HG02938 (cell line): ENCODE measurements at regions not wholly inside any gene's neighbourhood (a gene's known extent, or its start where the extent isn't known, plus 50 kb on each side); places are given as distances from the start of the nearest gene placed in this dataset.
"Not testable (repeated sequence)": the region's sequence is repeated elsewhere in the genome, so short reads cannot be mapped to it uniquely, and the experiment has no call there.

ENCODE experiments used
- ATAC-seq: cut with Tn5 transposase; IDR thresholded peaks from one replicate; pipeline ENCODE4 v1.9.1; 2021; ENCODE audit warnings: mild to moderate bottlenecking, moderate library complexity; ENCODE audit not compliant: unreplicated experiment

GRCh38 chr4:79666112-79666511, 258.1 kb upstream of the GK2 start:
- ATAC-seq: no peak

- no peak for ATAC-seq
These were observed 255.8 kb upstream of the GK2 start for GRCh38 chr4:79663865-79664264.

DNA sequence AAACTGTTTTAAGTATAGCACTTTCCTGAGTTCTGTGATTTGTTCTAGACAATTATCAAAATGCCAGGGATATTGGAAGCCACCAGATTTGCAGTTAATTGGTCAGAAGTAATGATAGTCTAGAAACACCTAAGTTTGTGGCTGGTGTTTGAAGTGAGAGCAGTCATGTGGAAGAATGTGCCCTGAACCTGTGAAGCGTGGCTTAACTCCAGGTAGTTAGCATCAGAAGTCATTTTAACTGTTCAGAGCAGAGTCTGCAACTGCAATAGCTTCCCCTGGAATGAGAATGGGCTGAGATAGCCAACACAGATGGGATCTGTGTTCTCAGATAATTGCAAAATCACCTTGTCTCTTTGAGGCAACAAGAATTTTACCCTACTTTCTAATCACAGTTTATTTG, 255.1 kb upstream of the GK2 start:
- no peak for ATAC-seq

- no peak for ATAC-seq
These were observed 254.6 kb upstream of the GK2 start for GRCh38 chr4:79662651-79663050.

DNA sequence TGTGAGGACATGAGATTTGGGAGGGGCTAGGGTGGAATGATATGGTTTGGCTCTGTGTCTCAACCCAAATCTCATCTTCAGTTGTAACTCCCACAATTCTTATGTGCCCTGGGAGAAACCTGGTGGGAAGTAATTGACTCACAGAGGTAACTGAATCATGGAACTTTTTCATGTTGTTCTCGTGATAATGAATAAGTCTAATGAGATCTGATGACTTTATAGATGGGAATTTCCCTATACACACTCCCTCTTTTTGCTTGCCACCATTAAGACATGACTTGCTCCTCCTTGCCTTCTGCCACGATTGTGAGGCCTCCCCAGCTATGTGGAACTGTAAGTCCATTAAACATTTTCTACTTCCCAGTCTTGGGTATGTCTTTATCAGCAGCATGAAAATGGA, 253.2 kb upstream of the GK2 start:
- no peak for ATAC-seq

DNA sequence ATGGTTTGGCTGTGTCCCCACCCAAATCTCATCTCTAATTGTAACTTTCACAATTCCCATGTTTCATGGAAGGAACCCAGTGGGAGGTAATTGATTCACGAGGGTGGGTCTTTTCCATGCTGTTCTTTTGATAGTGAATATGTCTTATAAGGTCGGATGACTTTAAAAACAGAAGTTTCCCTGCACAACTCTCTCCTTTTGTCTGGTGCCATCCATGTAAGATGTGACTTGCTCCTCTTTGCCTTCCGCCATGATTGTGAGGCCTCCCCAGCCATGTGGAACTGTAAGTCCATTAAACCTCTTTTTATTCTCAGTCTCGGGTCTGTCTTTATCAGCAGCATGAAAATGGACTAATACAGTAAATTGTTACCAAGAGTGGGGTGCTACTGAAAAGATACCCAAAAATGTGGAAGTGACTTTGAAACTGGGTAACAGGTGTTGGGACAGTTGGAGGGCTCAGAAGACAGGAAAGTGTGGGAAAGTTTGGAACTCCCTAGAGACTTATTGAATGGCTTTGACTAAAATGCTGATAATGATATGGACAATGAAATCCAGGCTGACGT, 251.4 kb upstream of the GK2 start:
- not testable (repeated sequence) for ATAC-seq

GRCh38 chr4:79657379-79657778, 249.4 kb upstream of the GK2 start:
- no peak for ATAC-seq

- ATAC-seq: no peak
These were observed 245.8 kb upstream of the GK2 start for GRCh38 chr4:79653871-79654270.

- ATAC-seq: no peak
These were observed 244.7 kb upstream of the GK2 start for GRCh38 chr4:79652738-79653137.

GRCh38 chr4:79652232-79652631, 244.2 kb upstream of the GK2 start:
- ATAC-seq: no peak

DNA sequence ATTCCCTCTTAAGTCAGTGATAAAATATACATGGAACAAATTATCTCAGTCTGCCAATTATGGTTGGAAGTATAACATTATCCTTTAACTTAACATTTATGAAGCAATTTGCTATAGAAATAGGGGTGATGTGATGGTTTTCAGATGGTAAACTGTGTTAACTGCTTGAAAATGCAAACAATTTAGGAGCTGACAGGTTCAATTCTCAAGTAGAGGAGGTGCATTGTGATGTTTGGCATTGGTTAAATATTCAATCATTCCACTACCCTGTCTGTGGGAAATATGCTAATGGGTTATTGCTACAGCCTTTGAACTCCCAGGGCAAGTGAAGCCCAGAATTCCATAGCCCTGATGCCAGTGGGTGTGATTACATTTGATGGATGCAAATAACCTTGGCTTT, 243.4 kb upstream of the GK2 start:
- ATAC-seq: no peak

DNA sequence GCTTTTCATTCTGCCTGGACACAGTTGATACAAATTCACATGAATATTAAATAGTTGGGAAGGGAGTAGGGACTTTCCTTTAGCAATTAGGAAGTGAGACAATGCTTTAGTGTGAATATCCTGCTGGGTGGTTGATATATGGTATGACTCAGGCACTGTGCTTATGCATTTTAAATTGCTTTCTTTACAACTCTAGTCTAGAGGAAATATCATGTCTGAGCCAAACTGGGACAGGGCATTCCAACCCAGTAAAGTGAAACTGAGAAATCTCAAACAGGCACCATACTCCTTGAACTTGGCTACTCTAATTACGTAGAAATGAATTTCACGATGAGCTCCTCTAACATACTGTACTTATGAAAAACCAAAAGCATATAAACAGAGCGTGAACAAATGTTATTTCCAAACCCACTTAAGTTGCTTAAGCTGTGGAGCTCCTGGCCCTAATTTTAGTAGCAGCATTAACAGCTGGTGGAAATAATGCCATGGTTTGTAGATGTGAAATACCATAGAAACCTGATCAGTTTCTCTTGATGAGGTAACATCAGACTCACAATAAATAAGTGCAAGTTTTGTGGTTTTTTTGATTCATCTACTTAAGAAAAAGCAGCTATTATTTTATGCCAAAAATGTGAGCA, 242.9 kb upstream of the GK2 start:
- ATAC-seq: no peak

- ATAC-seq: no peak
These were observed 242.2 kb upstream of the GK2 start for GRCh38 chr4:79650217-79650616.

GRCh38 chr4:79645942-79646341, 237.9 kb upstream of the GK2 start:
- ATAC-seq: no peak

GRCh38 chr4:79638735-79639134, 230.7 kb upstream of the GK2 start:
- ATAC-seq: no peak

- ATAC-seq: no peak
These were observed 229.0 kb upstream of the GK2 start for GRCh38 chr4:79636991-79637390.

- no peak for ATAC-seq
These were observed 226.1 kb upstream of the GK2 start for GRCh38 chr4:79634111-79634510.

GRCh38 chr4:79632114-79632513, 224.1 kb upstream of the GK2 start:
- no peak for ATAC-seq

DNA sequence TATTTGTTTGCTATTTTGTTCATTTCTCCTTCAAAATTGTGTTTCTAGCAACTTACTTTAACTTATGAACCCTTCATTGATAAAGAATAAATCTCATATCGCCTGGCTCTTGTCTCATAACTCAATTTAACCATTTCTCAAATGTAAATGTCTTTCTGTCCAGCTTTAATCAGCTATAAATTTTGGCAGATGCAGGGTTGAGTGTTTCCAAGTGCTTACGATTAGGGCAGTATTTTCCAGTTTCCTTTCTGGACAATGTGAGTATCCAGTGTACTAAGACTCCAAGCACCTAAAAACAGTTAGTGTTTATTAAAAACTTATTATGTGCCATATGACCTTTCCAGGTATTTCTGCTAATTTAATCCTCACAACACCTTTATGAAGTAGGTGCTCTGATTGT, 218.6 kb upstream of the GK2 start:
- no peak for ATAC-seq

- ATAC-seq: no peak
These were observed 218.1 kb upstream of the GK2 start for GRCh38 chr4:79626101-79626500.

DNA sequence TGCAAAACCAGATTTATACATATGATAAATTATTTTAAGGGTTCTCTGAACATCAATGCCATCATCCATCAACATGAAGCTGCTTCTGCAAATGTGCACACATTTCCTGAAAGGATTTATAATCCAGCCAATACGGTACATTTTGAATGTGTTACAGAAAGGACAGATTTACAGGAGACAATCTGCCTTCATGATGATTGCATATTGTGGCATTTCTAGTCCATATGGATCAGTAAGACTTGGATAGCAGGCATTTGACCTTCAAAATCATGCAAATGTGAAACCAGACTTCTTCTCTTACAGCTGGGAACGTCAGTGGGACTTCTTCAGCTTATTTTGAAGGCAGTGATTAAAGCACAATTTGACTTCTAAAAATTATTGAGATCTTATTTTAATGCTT, 217.3 kb upstream of the GK2 start:
- no peak for ATAC-seq

- no peak for ATAC-seq
These were observed 215.2 kb upstream of the GK2 start for GRCh38 chr4:79623021-79623870.
